Neural progenitor cell (in vitro differentiated cells): ENCODE measurements at regions not wholly inside any gene's neighbourhood (a gene's known extent, or its start where the extent isn't known, plus 50 kb on each side); places are given as distances from the start of the nearest gene placed in this dataset.

Experiments used
- DNase-seq: peaks from one replicate; pipeline ENCODE4 v3.0.0-alpha.2; 2016; ENCODE audit warnings: low spot score
- H2AFZ ChIP-seq: fragments of 200-600 bp; sonication (generic); replicated peaks from 2 replicates; pipeline ENCODE4 v1.6.1; 2016; ENCODE audit warnings: antibody characterized with exemption
- H3F3A ChIP-seq: fragments of 200-600 bp; sonication (generic); 2 replicates; pipeline ENCODE4 v1.6.1; 2016; ENCODE audit warnings: antibody characterized with exemption, low read depth
- H3K27ac ChIP-seq: fragments of 200-600 bp; sonication (generic); 2 replicates; pipeline ENCODE4 v1.5.1; 2016; ENCODE audit warnings: mild to moderate bottlenecking
- H3K27me3 ChIP-seq: fragments of 200-600 bp; sonication (generic); 2 replicates; pipeline ENCODE4 v1.6.1; 2016; ENCODE audit warnings: mild to moderate bottlenecking, moderate library complexity
- H3K36me3 ChIP-seq: fragments of 200-600 bp; sonication (generic); 2 replicates; pipeline ENCODE4 v1.5.1; 2016
- H3K4me1 ChIP-seq: fragments of 200-600 bp; sonication (generic); 2 replicates; pipeline ENCODE4 v1.6.1; 2016; ENCODE audit warnings: mixed run types
- H3K4me2 ChIP-seq: fragments of 200-600 bp; sonication (generic); 2 replicates; pipeline ENCODE4 v1.6.1; 2016
- H3K4me3 ChIP-seq: fragments of 200-600 bp; sonication (generic); 2 replicates; pipeline ENCODE4 v1.5.1; 2016
- H3K79me2 ChIP-seq: fragments of 200-600 bp; sonication (generic); 2 replicates; pipeline ENCODE4 v1.6.1; 2016; ENCODE audit warnings: low read depth
- H3K9ac ChIP-seq: fragments of 200-600 bp; sonication (generic); 2 replicates; pipeline ENCODE4 v1.6.1; 2016
- H3K9me3 ChIP-seq: fragments of 200-600 bp; sonication (generic); 2 replicates; pipeline ENCODE4 v1.5.1; 2016; ENCODE audit warnings: low read depth
- H4K20me1 ChIP-seq: fragments of 200-600 bp; sonication (generic); 2 replicates; pipeline ENCODE4 v1.6.1; 2016; ENCODE audit warnings: low read depth
- H3K27ac Mint-ChIP-seq: 3 replicates; pipeline ENCODE4 v1.8.0; 2021; ENCODE audit warnings: mixed read lengths
- H3K27me3 Mint-ChIP-seq: 2 replicates; pipeline ENCODE4 v1.8.0; 2022; ENCODE audit warnings: low read depth, mild to moderate bottlenecking, inconsistent platforms, moderate library complexity, mixed read lengths; ENCODE audit not compliant: insufficient read depth
- H3K36me3 Mint-ChIP-seq: 3 replicates; pipeline ENCODE4 v1.8.0; 2021; ENCODE audit warnings: mixed read lengths
- H3K4me1 Mint-ChIP-seq: 3 replicates; pipeline ENCODE4 v1.8.0; 2021; ENCODE audit warnings: mixed read lengths
- H3K4me3 Mint-ChIP-seq: 3 replicates; pipeline ENCODE4 v1.8.0; 2021; ENCODE audit warnings: mild to moderate bottlenecking, moderate library complexity, mixed read lengths
- H3K9me3 Mint-ChIP-seq: 3 replicates; pipeline ENCODE4 v1.8.0; 2020; ENCODE audit warnings: mixed read lengths
- EZH2 ChIP-seq: fragments of 200-600 bp; sonication (generic); IDR thresholded peaks from 2 replicates; pipeline ENCODE4 v1.6.1; 2017; ENCODE audit warnings: antibody characterized with exemption, mild to moderate bottlenecking, moderate library complexity
- EZH2phosphoT487 ChIP-seq: fragments of 200-600 bp; sonication (generic); IDR thresholded peaks from 2 replicates; pipeline ENCODE4 v1.6.1; 2017; ENCODE audit warnings: antibody characterized with exemption
- TF ChIP-seq, protein P1 (sequence below): fragments of 200-600 bp; sonication (generic); IDR thresholded peaks from 2 replicates; pipeline ENCODE4 v1.5.1; 2017; ENCODE audit warnings: antibody characterized with exemption, mild to moderate bottlenecking

DNA sequence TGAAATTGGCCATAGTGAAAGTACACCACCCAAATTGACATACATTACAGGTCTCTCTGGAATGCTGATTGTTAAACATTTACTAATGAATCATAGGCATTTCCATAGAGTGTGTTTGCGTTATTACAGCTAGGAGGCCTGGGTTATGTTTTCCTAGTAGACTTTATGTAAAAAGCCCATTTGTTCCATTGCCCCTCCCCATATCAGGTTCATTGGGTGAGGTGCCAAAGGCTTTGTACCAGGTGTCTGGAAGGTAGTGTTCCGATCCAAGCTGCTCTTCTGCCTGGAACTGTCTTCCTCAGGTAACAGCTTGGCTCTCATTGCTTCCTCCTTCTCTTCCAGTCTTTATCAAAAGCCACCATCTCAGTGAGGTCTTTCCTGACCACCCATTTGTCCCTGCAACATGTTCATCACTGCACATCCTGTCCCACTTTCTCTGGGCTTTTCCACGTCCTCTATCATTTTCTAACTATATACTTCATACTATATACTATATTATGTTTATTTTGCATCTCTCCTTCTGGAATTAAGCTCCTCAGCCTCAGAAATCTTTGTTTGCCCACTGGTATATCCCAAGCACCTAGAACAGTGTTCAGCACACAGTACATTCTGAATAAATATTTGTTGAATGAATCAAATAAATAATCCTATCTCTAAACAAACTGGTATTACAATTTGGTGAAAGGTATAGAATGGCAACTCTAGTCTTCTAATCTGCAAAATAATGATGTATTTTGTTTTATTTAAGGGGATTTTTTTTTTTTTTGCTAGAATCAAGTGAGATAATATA, 252.3 kb downstream of the KTN1 start:
- TF ChIP-seq EZH2 (no peak), EZH2phosphoT487 (no peak)
- TF ChIP-seq, protein P1, sequence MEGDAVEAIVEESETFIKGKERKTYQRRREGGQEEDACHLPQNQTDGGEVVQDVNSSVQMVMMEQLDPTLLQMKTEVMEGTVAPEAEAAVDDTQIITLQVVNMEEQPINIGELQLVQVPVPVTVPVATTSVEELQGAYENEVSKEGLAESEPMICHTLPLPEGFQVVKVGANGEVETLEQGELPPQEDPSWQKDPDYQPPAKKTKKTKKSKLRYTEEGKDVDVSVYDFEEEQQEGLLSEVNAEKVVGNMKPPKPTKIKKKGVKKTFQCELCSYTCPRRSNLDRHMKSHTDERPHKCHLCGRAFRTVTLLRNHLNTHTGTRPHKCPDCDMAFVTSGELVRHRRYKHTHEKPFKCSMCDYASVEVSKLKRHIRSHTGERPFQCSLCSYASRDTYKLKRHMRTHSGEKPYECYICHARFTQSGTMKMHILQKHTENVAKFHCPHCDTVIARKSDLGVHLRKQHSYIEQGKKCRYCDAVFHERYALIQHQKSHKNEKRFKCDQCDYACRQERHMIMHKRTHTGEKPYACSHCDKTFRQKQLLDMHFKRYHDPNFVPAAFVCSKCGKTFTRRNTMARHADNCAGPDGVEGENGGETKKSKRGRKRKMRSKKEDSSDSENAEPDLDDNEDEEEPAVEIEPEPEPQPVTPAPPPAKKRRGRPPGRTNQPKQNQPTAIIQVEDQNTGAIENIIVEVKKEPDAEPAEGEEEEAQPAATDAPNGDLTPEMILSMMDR, result no peak
- DNase-seq, result no peak
- no peak overlapping the region for H3K4me3 ChIP-seq
- H3K9me3 Mint-ChIP-seq, result no peaks in the 10 kb centered on the region
- no peaks in the 10 kb centered on the region for H3K36me3 ChIP-seq
- no peaks in the 10 kb centered on the region for H3K4me1 ChIP-seq
- H3K27ac ChIP-seq, result no peak overlapping the region
- H3K4me3 Mint-ChIP-seq, result no peak overlapping the region
- H3K9me3 ChIP-seq, result no peaks in the 10 kb centered on the region
- H3K4me2 ChIP-seq, result no peak overlapping the region
- H3K36me3 Mint-ChIP-seq, result no peaks in the 10 kb centered on the region
- H2AFZ ChIP-seq, result no peak overlapping the region
- H3K4me1 Mint-ChIP-seq, result no peaks in the 10 kb centered on the region
- no peaks in the 10 kb centered on the region for H3K27me3 ChIP-seq
- H3K9ac ChIP-seq, result no peak overlapping the region
- no peak overlapping the region for H3K27ac Mint-ChIP-seq
- no peaks in the 10 kb centered on the region for H3F3A ChIP-seq
- no peaks in the 10 kb centered on the region for H3K27me3 Mint-ChIP-seq
- no peaks in the 10 kb centered on the region for H4K20me1 ChIP-seq
- no peaks in the 10 kb centered on the region for H3K79me2 ChIP-seq

GRCh38 chr14:55832974-55833373, 253.0 kb downstream of the KTN1 start:
- TF ChIP-seq EZH2phosphoT487 (no peak), EZH2 (no peak)
- TF ChIP-seq, protein P1, result no peak
- Mint-ChIP-seq H3K36me3 (no peaks in the 10 kb centered on the region), H3K27ac (no peak overlapping the region), H3K9me3 (no peaks in the 10 kb centered on the region), H3K4me3 (no peak overlapping the region), H3K4me1 (no peaks in the 10 kb centered on the region), H3K27me3 (no peaks in the 10 kb centered on the region)
- Histone ChIP-seq H3F3A (no peaks in the 10 kb centered on the region), H3K27me3 (no peaks in the 10 kb centered on the region), H3K79me2 (no peaks in the 10 kb centered on the region), H3K9me3 (no peaks in the 10 kb centered on the region), H2AFZ (no peak overlapping the region), H3K27ac (no peak overlapping the region), H3K4me3 (no peak overlapping the region), H3K9ac (no peak overlapping the region), H4K20me1 (no peaks in the 10 kb centered on the region), H3K36me3 (no peaks in the 10 kb centered on the region), H3K4me1 (no peaks in the 10 kb centered on the region), H3K4me2 (no peak overlapping the region)
- DNase-seq, result no peak

DNA sequence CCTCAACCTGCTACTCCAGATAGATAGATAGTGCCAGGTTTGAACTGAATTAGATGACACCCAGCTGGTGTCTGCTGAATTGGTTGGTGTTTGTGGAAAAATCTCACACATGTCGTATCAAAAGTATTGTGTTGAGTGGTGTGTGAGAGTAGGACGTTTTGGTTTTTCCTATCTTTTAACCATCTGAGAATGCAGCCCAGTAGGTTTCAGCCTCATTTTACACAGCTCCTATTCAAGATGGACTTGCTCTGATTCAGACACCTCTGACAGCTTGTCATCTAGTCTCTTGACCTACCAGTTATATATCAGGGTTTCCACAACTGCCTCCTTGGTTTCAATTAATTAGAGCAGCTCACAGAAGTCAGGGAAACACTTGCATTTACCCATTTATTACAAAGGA, 254.4 kb downstream of the KTN1 start:
- Histone ChIP-seq H3K27ac (no peak overlapping the region), H3K79me2 (no peaks in the 10 kb centered on the region), H3F3A (no peaks in the 10 kb centered on the region), H3K4me1 (no peaks in the 10 kb centered on the region), H3K4me3 (no peak overlapping the region), H2AFZ (no peak overlapping the region), H3K9me3 (no peaks in the 10 kb centered on the region), H3K36me3 (no peaks in the 10 kb centered on the region), H3K4me2 (no peak overlapping the region), H3K27me3 (no peaks in the 10 kb centered on the region), H4K20me1 (no peaks in the 10 kb centered on the region), H3K9ac (no peak overlapping the region)
- no peaks in the 10 kb centered on the region for H3K27me3 Mint-ChIP-seq
- TF ChIP-seq, protein P1, result no peak
- TF ChIP-seq EZH2phosphoT487 (no peak), EZH2 (no peak)
- H3K36me3 Mint-ChIP-seq, result no peaks in the 10 kb centered on the region
- no peak overlapping the region for H3K27ac Mint-ChIP-seq
- H3K4me3 Mint-ChIP-seq, result no peak overlapping the region
- DNase-seq, result no peak
- H3K9me3 Mint-ChIP-seq, result peaks cover 2% of the 10 kb centered on the region
- H3K4me1 Mint-ChIP-seq, result no peaks in the 10 kb centered on the region
